ENCODE measurements at regions not wholly inside any gene's neighbourhood (a gene's known extent, or its start where the extent isn't known, plus 50 kb on each side); places are given as distances from the start of the nearest gene placed in this dataset.

- in situ Hi-C loops (cut with MboI; ENCODE audit: low pct_unique_long_range_greater_than_20kb, low sequenced_read_pairs, unreplicated experiment): no loop called here
- no peak for DNase-seq (ENCODE audit: low spot score)
- TF ChIP-seq, protein P1, sequence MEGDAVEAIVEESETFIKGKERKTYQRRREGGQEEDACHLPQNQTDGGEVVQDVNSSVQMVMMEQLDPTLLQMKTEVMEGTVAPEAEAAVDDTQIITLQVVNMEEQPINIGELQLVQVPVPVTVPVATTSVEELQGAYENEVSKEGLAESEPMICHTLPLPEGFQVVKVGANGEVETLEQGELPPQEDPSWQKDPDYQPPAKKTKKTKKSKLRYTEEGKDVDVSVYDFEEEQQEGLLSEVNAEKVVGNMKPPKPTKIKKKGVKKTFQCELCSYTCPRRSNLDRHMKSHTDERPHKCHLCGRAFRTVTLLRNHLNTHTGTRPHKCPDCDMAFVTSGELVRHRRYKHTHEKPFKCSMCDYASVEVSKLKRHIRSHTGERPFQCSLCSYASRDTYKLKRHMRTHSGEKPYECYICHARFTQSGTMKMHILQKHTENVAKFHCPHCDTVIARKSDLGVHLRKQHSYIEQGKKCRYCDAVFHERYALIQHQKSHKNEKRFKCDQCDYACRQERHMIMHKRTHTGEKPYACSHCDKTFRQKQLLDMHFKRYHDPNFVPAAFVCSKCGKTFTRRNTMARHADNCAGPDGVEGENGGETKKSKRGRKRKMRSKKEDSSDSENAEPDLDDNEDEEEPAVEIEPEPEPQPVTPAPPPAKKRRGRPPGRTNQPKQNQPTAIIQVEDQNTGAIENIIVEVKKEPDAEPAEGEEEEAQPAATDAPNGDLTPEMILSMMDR (IDR thresholded peaks at IDR 0.05; ENCODE audit: extremely low read depth, insufficient read depth, missing control alignments): no peak
These were observed 2114.1 kb upstream of the PIK3C3 start for GRCh38 chr18:39840856-39841481.

- in situ Hi-C loops (cut with MboI; ENCODE audit: low pct_unique_long_range_greater_than_20kb, low sequenced_read_pairs, unreplicated experiment): no loop called here
- no peak for DNase-seq (ENCODE audit: low spot score)
- TF ChIP-seq, protein P1 (IDR thresholded peaks at IDR 0.05; ENCODE audit: extremely low read depth, insufficient read depth, missing control alignments): no peak
These were observed 2114.6 kb upstream of the PIK3C3 start for GRCh38 chr18:39840406-39840805.

GRCh38 chr18:39839782-39840181, 2115.3 kb upstream of the PIK3C3 start:
- TF ChIP-seq, protein P1 (IDR thresholded peaks at IDR 0.05; ENCODE audit: extremely low read depth, insufficient read depth, missing control alignments): no peak
- in situ Hi-C loops (cut with MboI; ENCODE audit: low pct_unique_long_range_greater_than_20kb, low sequenced_read_pairs, unreplicated experiment): no loop called here
- no peak for DNase-seq (ENCODE audit: low spot score)

GRCh38 chr18:39838831-39839230, 2116.2 kb upstream of the PIK3C3 start:
- in situ Hi-C loops (cut with MboI; ENCODE audit: low pct_unique_long_range_greater_than_20kb, low sequenced_read_pairs, unreplicated experiment): no loop called here
- TF ChIP-seq, protein P1 (IDR thresholded peaks at IDR 0.05; ENCODE audit: extremely low read depth, insufficient read depth, missing control alignments): no peak
- no peak for DNase-seq (ENCODE audit: low spot score)

DNA sequence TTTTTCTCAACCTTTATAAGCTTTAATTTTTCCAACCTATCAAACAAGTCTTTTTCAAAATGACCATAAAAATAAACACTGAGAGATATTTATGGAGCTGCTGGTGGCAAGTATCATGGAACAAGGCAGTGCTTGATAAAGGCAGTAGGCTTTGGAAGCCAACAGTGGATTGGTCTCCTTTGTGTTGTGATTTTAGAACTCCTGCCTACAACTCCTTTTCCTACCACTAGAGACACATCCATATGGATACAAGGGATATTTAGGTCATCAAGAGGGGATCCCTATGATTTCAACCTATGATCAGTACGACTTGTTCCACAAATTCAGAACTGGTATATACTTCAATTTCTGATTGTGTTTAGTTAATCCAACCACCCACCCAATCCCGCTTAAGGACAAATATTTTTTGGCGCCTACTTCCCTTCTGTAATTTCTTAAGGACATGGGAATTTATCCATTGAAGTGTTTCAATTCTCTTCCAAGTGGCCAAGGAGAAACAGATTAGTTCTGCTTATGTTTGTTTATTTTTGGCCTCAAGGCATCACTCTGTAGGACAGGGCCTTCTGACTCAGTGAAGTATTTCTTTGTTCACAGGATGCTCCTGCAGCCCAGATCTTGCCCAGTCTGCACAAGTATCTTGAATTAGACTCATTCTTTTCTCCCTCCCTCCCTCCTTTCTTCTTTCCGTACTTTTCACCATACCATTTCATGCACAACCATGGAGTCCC, 2119.6 kb upstream of the PIK3C3 start:
- no peak for DNase-seq (ENCODE audit: low spot score)
- in situ Hi-C loops (cut with MboI; ENCODE audit: low pct_unique_long_range_greater_than_20kb, low sequenced_read_pairs, unreplicated experiment): no loop called here
- TF ChIP-seq, protein P1 (IDR thresholded peaks at IDR 0.05; ENCODE audit: extremely low read depth, insufficient read depth, missing control alignments): no peak

- in situ Hi-C loops (cut with MboI; ENCODE audit: low pct_unique_long_range_greater_than_20kb, low sequenced_read_pairs, unreplicated experiment): no loop called here
- TF ChIP-seq, protein P1 (IDR thresholded peaks at IDR 0.05; ENCODE audit: extremely low read depth, insufficient read depth, missing control alignments): no peak
- no peak for DNase-seq (ENCODE audit: low spot score)
These were observed 2120.4 kb upstream of the PIK3C3 start for GRCh38 chr18:39834636-39835035.
